ENCODE measurements at regions not wholly inside any gene's neighbourhood (a gene's known extent, or its start where the extent isn't known, plus 50 kb on each side); places are given as distances from the start of the nearest gene placed in this dataset.

GRCh38 chr15:46383978-46384377 is 749.1 kb downstream of the SQOR start:
- no peaks in the 10 kb centered on the region for H3K9me3 Mint-ChIP-seq
- H3K27me3 Mint-ChIP-seq: no peaks in the 10 kb centered on the region
- no peak for DNase-seq
- no peak overlapping the region for H3K27ac Mint-ChIP-seq
- no peaks in the 10 kb centered on the region for H3K4me1 Mint-ChIP-seq
- ATAC-seq: no peak
- no peak overlapping the region for H3K4me3 Mint-ChIP-seq
- no peaks in the 10 kb centered on the region for H3K36me3 Mint-ChIP-seq (ENCODE audit: low read depth)

- ATAC-seq: no peak
- Mint-ChIP-seq H3K27ac (no peak overlapping the region), H3K4me3 (no peak overlapping the region), H3K4me1 (no peaks in the 10 kb centered on the region), H3K27me3 (no peaks in the 10 kb centered on the region), H3K36me3 (ENCODE audit: low read depth) (no peaks in the 10 kb centered on the region), H3K9me3 (peaks cover 11% of the 10 kb centered on the region)
- no peak for DNase-seq
These were observed 751.5 kb downstream of the SQOR start for GRCh38 chr15:46386356-46386755.

- DNase-seq (no peak), ATAC-seq (no peak)
- Mint-ChIP-seq H3K4me3 (no peak overlapping the region), H3K9me3 (peaks cover 22% of the 10 kb centered on the region), H3K27me3 (no peaks in the 10 kb centered on the region), H3K36me3 (ENCODE audit: low read depth) (no peaks in the 10 kb centered on the region), H3K27ac (no peak overlapping the region), H3K4me1 (no peaks in the 10 kb centered on the region)
These were observed 754.9 kb downstream of the SQOR start for GRCh38 chr15:46389739-46390138.

- Mint-ChIP-seq H3K4me3 (no peak overlapping the region), H3K27me3 (no peaks in the 10 kb centered on the region), H3K36me3 (ENCODE audit: low read depth) (no peaks in the 10 kb centered on the region), H3K4me1 (no peaks in the 10 kb centered on the region), H3K9me3 (peaks cover 20% of the 10 kb centered on the region), H3K27ac (no peak overlapping the region)
- ATAC-seq (no peak), DNase-seq (no peak)
These were observed 759.6 kb downstream of the SQOR start for GRCh38 chr15:46394463-46394862.

GRCh38 chr15:46408312-46408711 is 773.5 kb downstream of the SQOR start:
- DNase-seq (no peak), ATAC-seq (no peak)
- peaks cover 3% of the 10 kb centered on the region for H3K9me3 Mint-ChIP-seq
- no peak overlapping the region for H3K4me3 Mint-ChIP-seq
- H3K4me1 Mint-ChIP-seq: no peaks in the 10 kb centered on the region
- H3K27me3 Mint-ChIP-seq: peaks cover 2% of the 10 kb centered on the region
- H3K27ac Mint-ChIP-seq: no peak overlapping the region
- no peaks in the 10 kb centered on the region for H3K36me3 Mint-ChIP-seq (ENCODE audit: low read depth)

DNA sequence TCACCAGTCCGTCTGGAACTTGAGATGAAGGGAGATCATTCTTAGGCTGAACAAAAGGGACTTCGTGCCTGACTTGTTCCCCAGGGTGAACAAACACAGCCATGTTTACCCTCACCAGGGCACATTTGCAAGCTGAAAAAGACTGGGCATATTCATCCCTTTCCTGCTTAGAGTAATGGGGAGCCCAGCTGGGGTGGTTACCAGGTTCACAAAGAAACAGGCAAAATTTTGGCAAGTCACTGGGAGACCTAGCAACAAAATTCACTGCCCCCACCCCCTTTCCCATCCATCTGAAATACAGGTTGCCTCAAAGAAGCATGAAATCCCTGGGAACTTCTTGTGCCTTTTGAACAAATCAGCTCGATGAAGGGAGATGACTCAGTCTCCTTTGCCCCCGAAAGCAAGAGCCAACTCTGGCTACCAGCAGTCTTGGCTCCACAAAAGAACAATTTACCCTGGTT is 775.0 kb downstream of the SQOR start:
- Mint-ChIP-seq H3K27me3 (peaks cover 2% of the 10 kb centered on the region), H3K4me1 (no peaks in the 10 kb centered on the region), H3K9me3 (peaks cover 3% of the 10 kb centered on the region), H3K36me3 (ENCODE audit: low read depth) (no peaks in the 10 kb centered on the region), H3K4me3 (no peak overlapping the region), H3K27ac (no peak overlapping the region)
- no peak for ATAC-seq
- DNase-seq: no peak

GRCh38 chr15:46410705-46411104 is 775.9 kb downstream of the SQOR start:
- H3K4me3 Mint-ChIP-seq: no peak overlapping the region
- H3K4me1 Mint-ChIP-seq: no peaks in the 10 kb centered on the region
- H3K27ac Mint-ChIP-seq: no peak overlapping the region
- ATAC-seq: no peak
- peaks cover 3% of the 10 kb centered on the region for H3K9me3 Mint-ChIP-seq
- H3K36me3 Mint-ChIP-seq (ENCODE audit: low read depth): no peaks in the 10 kb centered on the region
- H3K27me3 Mint-ChIP-seq: peaks cover 2% of the 10 kb centered on the region
- DNase-seq: no peak

DNA sequence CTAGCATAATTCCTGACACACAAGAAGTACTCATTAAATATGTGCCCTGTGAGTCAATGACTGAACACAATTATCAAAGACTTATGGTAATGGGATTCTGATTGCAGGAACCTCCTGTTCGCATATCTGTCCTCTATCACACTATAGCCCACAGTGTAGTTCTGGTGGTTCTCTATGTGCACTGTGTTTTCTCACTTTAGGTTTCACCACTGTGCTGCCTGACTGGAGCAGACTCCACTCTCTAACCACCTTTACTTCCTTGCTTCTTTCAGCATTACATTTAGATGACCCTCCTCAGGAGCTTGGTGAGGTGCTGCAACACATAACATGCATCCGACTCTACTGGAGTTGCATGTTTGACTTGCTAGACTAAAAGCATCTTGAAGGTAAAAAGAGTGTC is 777.1 kb downstream of the SQOR start:
- H3K27me3 Mint-ChIP-seq: peaks cover 2% of the 10 kb centered on the region

GRCh38 chr15:46413799-46414198 is 779.0 kb downstream of the SQOR start:
- Mint-ChIP-seq H3K4me3 (no peak overlapping the region), H3K27ac (no peak overlapping the region), H3K9me3 (peaks cover 3% of the 10 kb centered on the region), H3K27me3 (peaks cover 2% of the 10 kb centered on the region), H3K4me1 (no peaks in the 10 kb centered on the region), H3K36me3 (ENCODE audit: low read depth) (no peaks in the 10 kb centered on the region)
- ATAC-seq: no peak
- no peak for DNase-seq

More for the DNA sequence above, 777.1 kb downstream of the SQOR start:
- DNase-seq: no peak
- ATAC-seq: no peak
- no peak overlapping the region for H3K4me3 Mint-ChIP-seq
- peaks cover 3% of the 10 kb centered on the region for H3K9me3 Mint-ChIP-seq
- no peaks in the 10 kb centered on the region for H3K36me3 Mint-ChIP-seq (ENCODE audit: low read depth)
- no peak overlapping the region for H3K27ac Mint-ChIP-seq
- H3K4me1 Mint-ChIP-seq: no peaks in the 10 kb centered on the region

GRCh38 chr15:46416544-46416943 is 781.7 kb downstream of the SQOR start:
- ATAC-seq (no peak), DNase-seq (no peak)
- no peak overlapping the region for H3K27ac Mint-ChIP-seq
- H3K9me3 Mint-ChIP-seq: peaks cover 3% of the 10 kb centered on the region
- no peaks in the 10 kb centered on the region for H3K36me3 Mint-ChIP-seq (ENCODE audit: low read depth)
- no peaks in the 10 kb centered on the region for H3K27me3 Mint-ChIP-seq
- H3K4me1 Mint-ChIP-seq: no peaks in the 10 kb centered on the region
- no peak overlapping the region for H3K4me3 Mint-ChIP-seq

GRCh38 chr15:46420990-46421389 is 786.2 kb downstream of the SQOR start:
- ATAC-seq: no peak
- Mint-ChIP-seq H3K9me3 (peaks cover 6% of the 10 kb centered on the region), H3K27ac (no peak overlapping the region), H3K4me1 (no peaks in the 10 kb centered on the region), H3K36me3 (ENCODE audit: low read depth) (no peaks in the 10 kb centered on the region), H3K4me3 (no peak overlapping the region), H3K27me3 (no peaks in the 10 kb centered on the region)
- no peak for DNase-seq

DNA sequence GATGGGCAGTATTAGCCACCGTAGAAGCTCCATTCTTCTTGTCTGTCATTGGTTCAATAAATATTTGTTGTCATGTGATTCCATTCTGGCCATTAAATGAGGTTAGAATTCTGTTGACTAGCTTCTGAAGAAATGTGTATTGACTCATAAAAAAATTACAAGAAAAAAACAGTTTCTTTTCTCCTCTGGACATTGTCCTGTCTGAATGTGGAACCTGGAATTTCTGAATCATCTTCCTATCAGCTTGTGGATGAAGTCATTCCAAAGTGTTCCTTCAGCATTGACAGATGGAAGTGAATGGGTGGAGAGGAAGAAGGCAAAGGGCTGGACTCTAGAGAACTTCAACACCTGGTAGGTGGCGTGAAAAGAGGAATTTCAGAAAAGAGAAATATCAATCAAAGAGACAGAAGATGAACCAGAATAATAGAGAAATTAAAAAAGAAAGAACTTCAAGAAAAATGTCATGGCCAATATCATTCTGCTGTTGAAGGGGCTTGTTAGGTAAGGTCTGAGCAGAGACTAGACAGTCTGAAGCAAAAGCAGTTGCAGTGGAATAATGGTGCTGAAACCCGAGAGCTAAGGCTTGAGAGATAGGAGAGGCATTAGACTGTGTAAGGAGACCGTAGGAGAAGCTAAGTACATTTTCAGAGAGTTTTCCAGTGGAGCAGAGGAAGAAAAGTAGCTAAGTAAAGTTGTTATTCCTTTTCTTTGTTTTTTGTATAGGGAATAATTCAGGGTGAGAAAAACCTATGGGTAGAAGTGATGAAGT is 806.6 kb downstream of the SQOR start:
- ATAC-seq (no peak), DNase-seq (no peak)
- Mint-ChIP-seq H3K36me3 (ENCODE audit: low read depth) (no peaks in the 10 kb centered on the region), H3K9me3 (peaks cover 11% of the 10 kb centered on the region), H3K4me3 (no peak overlapping the region), H3K27me3 (no peaks in the 10 kb centered on the region), H3K27ac (no peak overlapping the region), H3K4me1 (no peaks in the 10 kb centered on the region)

DNA sequence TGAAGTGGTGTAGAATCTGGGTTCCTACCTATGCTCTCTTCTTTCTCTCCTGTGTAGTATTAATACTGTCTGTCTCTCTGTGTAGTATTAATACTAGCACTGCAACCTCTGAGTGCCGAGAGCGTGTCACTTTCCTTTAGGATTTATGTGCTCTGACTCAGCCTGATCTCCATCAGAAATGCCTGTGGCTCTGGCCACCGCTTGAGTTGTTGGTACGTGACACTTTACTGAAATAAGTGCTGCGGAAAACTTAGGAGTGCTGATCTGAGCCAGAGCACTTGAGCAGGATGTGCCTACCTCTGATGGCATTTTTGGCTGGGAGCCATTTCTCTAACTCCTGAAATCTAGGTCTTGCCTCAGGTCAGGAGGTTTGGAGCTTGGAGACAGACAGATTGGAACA is 807.4 kb downstream of the SQOR start:
- no peak for ATAC-seq
- no peak for DNase-seq
- Mint-ChIP-seq H3K4me3 (no peak overlapping the region), H3K27me3 (no peaks in the 10 kb centered on the region), H3K36me3 (ENCODE audit: low read depth) (no peaks in the 10 kb centered on the region), H3K9me3 (peaks cover 11% of the 10 kb centered on the region), H3K4me1 (no peaks in the 10 kb centered on the region), H3K27ac (no peak overlapping the region)

GRCh38 chr15:46442901-46443590 is 808.2 kb downstream of the SQOR start:
- Mint-ChIP-seq H3K27ac (no peak overlapping the region), H3K36me3 (ENCODE audit: low read depth) (no peaks in the 10 kb centered on the region), H3K27me3 (no peaks in the 10 kb centered on the region), H3K9me3 (peaks cover 11% of the 10 kb centered on the region), H3K4me3 (no peak overlapping the region), H3K4me1 (no peaks in the 10 kb centered on the region)
- ATAC-seq (no peak), DNase-seq (no peak)

- Mint-ChIP-seq H3K27me3 (no peaks in the 10 kb centered on the region), H3K36me3 (ENCODE audit: low read depth) (no peaks in the 10 kb centered on the region), H3K4me3 (no peak overlapping the region), H3K4me1 (no peaks in the 10 kb centered on the region), H3K27ac (no peak overlapping the region), H3K9me3 (peaks cover 5% of the 10 kb centered on the region)
- ATAC-seq (no peak), DNase-seq (no peak)
These were observed 815.4 kb downstream of the SQOR start for GRCh38 chr15:46450112-46450809.

All from activated naive CD8-positive, alpha-beta T cell treated with anti-CD3 and anti-CD28 coated beads, Interleukin-2, amount 50 U/mL, for 24 hours (primary cell).